ENCODE measurements at regions not wholly inside any gene's neighbourhood (a gene's known extent, or its start where the extent isn't known, plus 50 kb on each side); places are given as distances from the start of the nearest gene placed in this dataset.

- no peak for TF ChIP-seq CTCF (conservative IDR thresholded peaks at IDR 0.05; ENCODE audit: low read length)
- no peak for TF ChIP-seq EZH2phosphoT487 (IDR thresholded peaks at IDR 0.05; ENCODE audit: borderline replicate concordance, low read depth, low read length)
Measured at GRCh38 chr2:34241905-34242762, 643.0 kb upstream of the FAM98A start.

Measured in OCI-LY7 (cell line).